Hepatocyte (in vitro differentiated cells): ENCODE measurements at regions not wholly inside any gene's neighbourhood (a gene's known extent, or its start where the extent isn't known, plus 50 kb on each side); places are given as distances from the start of the nearest gene placed in this dataset.
A peak's percentile ranks its signal among the peaks of the same experiment; 100 is the strongest.

Source experiments
- DNase-seq: peaks from one replicate; pipeline ENCODE4 v3.0.0-alpha.2; 2016; ENCODE audit warnings: low spot score
- H2AFZ ChIP-seq: fragments of 200-600 bp; sonication (generic); 2 replicates; pipeline ENCODE4 v1.6.0; 2016; ENCODE audit warnings: antibody characterized with exemption, mild to moderate bottlenecking
- H3K27ac ChIP-seq: fragments of 200-600 bp; sonication (generic); 2 replicates; pipeline ENCODE4 v1.5.1; 2016; ENCODE audit warnings: mild to moderate bottlenecking
- H3K27me3 ChIP-seq: fragments of 200-600 bp; sonication (generic); 2 replicates; pipeline ENCODE4 v1.6.1; 2016
- H3K36me3 ChIP-seq: fragments of 200-600 bp; sonication (generic); replicated peaks from 2 replicates; pipeline ENCODE4 v1.5.1; 2016; ENCODE audit warnings: low read depth; ENCODE audit not compliant: insufficient read depth
- H3K4me1 ChIP-seq: fragments of 200-600 bp; sonication (generic); 2 replicates; pipeline ENCODE4 v1.5.1; 2016; ENCODE audit warnings: mild to moderate bottlenecking, moderate library complexity; ENCODE audit not compliant: insufficient read depth
- H3K4me2 ChIP-seq: fragments of 200-600 bp; sonication (generic); 2 replicates; pipeline ENCODE4 v1.6.0; 2016
- H3K4me3 ChIP-seq: fragments of 200-600 bp; sonication (generic); 2 replicates; pipeline ENCODE4 v1.5.1; 2016; ENCODE audit warnings: mild to moderate bottlenecking
- H3K79me2 ChIP-seq: fragments of 200-600 bp; sonication (generic); 2 replicates; pipeline ENCODE4 v1.6.0; 2017; ENCODE audit warnings: mild to moderate bottlenecking
- H3K9me2 ChIP-seq: fragments of 200-600 bp; sonication (generic); replicated peaks from 2 replicates; pipeline ENCODE4 v1.6.0; 2017; ENCODE audit warnings: mild to moderate bottlenecking; ENCODE audit not compliant: insufficient read depth
- H3K9me3 ChIP-seq: fragments of 200-600 bp; sonication (generic); 2 replicates; pipeline ENCODE4 v1.5.1; 2016; ENCODE audit warnings: low read depth, mild to moderate bottlenecking
- H4K20me1 ChIP-seq: fragments of 200-600 bp; sonication (generic); 2 replicates; pipeline ENCODE4 v1.6.0; 2016; ENCODE audit warnings: mild to moderate bottlenecking; ENCODE audit not compliant: insufficient read depth, poor library complexity, severe bottlenecking
- EZH2 ChIP-seq: fragments of 200-600 bp; sonication (generic); IDR thresholded peaks from 2 replicates; pipeline ENCODE4 v1.6.1; 2016; ENCODE audit warnings: antibody characterized with exemption, mild to moderate bottlenecking, borderline replicate concordance
- EZH2phosphoT487 ChIP-seq: fragments of 200-600 bp; sonication (generic); IDR thresholded peaks from one replicate; pipeline ENCODE4 v1.6.1; 2018; ENCODE audit warnings: antibody characterized with exemption, mild to moderate bottlenecking, low read depth, moderate library complexity; ENCODE audit not compliant: unreplicated experiment, severe bottlenecking
- WGBS: methylation state at CpG from one replicate; pipeline ENCODE4 v1.1.6; 2016; ENCODE audit warnings: low lambda C conversion rate; ENCODE audit errors: missing lambda C conversion rate; 5-methylcytosine and 5-hydroxymethylcytosine counted together
- TF ChIP-seq, protein P1 (sequence below): fragments of 200-600 bp; sonication (generic); IDR thresholded peaks from 2 replicates; pipeline ENCODE4 v1.5.1; 2016; ENCODE audit warnings: antibody characterized with exemption, mild to moderate bottlenecking; ENCODE audit not compliant: poor library complexity

DNA sequence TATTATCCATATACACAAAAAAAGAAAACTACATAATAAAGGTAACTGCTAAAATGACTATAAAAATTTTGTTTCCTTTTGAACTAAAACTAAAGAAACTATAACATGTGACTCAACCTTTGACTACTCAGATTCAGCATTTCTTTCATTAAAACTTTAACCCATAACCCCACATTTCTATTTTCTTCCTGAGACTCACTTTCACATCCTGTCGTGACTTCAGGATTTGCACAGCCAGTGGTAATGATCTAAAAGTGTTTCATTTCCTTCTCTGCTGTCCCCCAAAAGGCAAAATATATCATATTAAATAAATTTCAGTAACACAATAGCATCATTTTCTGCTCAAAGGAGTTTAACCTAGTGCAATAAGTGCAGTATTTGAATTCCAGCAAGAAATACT is 1022.4 kb upstream of the DIAPH2 start:
- H3K27ac ChIP-seq = no peak overlapping the region
- no peak for TF ChIP-seq EZH2phosphoT487
- TF ChIP-seq, protein P1, sequence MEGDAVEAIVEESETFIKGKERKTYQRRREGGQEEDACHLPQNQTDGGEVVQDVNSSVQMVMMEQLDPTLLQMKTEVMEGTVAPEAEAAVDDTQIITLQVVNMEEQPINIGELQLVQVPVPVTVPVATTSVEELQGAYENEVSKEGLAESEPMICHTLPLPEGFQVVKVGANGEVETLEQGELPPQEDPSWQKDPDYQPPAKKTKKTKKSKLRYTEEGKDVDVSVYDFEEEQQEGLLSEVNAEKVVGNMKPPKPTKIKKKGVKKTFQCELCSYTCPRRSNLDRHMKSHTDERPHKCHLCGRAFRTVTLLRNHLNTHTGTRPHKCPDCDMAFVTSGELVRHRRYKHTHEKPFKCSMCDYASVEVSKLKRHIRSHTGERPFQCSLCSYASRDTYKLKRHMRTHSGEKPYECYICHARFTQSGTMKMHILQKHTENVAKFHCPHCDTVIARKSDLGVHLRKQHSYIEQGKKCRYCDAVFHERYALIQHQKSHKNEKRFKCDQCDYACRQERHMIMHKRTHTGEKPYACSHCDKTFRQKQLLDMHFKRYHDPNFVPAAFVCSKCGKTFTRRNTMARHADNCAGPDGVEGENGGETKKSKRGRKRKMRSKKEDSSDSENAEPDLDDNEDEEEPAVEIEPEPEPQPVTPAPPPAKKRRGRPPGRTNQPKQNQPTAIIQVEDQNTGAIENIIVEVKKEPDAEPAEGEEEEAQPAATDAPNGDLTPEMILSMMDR = no peak
- TF ChIP-seq EZH2 = no peak
- H2AFZ ChIP-seq = no peak overlapping the region
- no peak overlapping the region for H3K4me3 ChIP-seq
- H3K79me2 ChIP-seq = no peaks in the 10 kb centered on the region
- H3K36me3 ChIP-seq = no peaks in the 10 kb centered on the region
- no peaks in the 10 kb centered on the region for H4K20me1 ChIP-seq
- H3K27me3 ChIP-seq = no peaks in the 10 kb centered on the region
- DNase-seq = no peak
- WGBS = 56% methylated on average over 1 of the region's 1 CpG
- H3K9me2 ChIP-seq = no peaks in the 10 kb centered on the region
- H3K9me3 ChIP-seq = no peaks in the 10 kb centered on the region
- H3K4me2 ChIP-seq = no peak overlapping the region
- no peaks in the 10 kb centered on the region for H3K4me1 ChIP-seq

DNA sequence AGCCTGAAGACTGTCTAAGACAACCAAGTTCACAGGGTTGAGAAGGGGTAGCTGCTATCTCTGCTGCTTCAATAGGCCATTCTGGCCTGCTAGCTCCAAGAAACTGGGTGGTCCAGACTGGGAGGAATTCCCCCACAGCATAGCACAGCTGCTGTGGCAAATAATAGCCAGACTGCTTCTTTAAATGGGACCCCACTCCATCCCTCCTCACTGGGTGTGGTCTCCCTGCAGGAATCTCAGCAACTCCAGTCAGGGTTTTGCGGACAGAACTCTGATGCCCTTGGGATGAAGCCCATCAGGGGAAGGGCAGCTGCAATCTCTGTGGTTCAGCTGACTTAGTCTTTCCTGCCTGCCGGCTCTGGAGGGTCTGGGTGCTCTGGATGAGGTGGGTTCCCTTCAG is 1018.6 kb upstream of the DIAPH2 start:
- Histone ChIP-seq H3K4me2 (no peak overlapping the region), H3K27ac (no peak overlapping the region), H3K9me3 (peaks cover 2% of the 10 kb centered on the region), H3K4me1 (no peaks in the 10 kb centered on the region), H3K36me3 (no peaks in the 10 kb centered on the region), H3K9me2 (no peaks in the 10 kb centered on the region), H3K27me3 (no peaks in the 10 kb centered on the region), H3K79me2 (no peaks in the 10 kb centered on the region), H2AFZ (no peak overlapping the region), H4K20me1 (no peaks in the 10 kb centered on the region), H3K4me3 (no peak overlapping the region)
- no peak for DNase-seq
- no peak for TF ChIP-seq EZH2
- TF ChIP-seq, protein P1 = no peak
- no peak for TF ChIP-seq EZH2phosphoT487
- 97% methylated on average over 2 of the region's 2 CpGs for WGBS

DNA sequence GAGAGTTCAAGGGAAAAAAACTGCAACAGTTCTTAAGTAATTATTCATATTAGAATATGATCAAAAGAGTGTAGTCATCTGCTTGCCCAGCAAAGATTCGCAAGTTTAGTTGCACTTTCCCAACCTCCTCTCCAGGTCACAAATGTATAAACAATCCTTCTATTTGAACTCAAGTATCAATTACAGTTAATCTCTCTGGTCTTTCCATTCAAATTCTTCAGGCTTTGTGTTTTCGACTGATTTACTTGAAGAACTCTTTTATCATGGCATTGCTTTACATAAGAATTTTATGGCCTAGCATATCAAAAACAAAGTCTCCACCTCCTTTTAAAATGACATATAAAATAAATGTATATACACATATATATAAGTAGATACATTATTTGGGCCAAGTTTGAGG is 1009.6 kb upstream of the DIAPH2 start:
- Histone ChIP-seq H3K4me1 (no peaks in the 10 kb centered on the region), H3K79me2 (no peaks in the 10 kb centered on the region), H3K9me2 (no peaks in the 10 kb centered on the region), H3K27ac (peak overlapping the region; percentile 0), H3K4me2 (no peak overlapping the region), H3K9me3 (no peaks in the 10 kb centered on the region), H3K4me3 (no peak overlapping the region), H4K20me1 (no peaks in the 10 kb centered on the region), H2AFZ (no peak overlapping the region), H3K36me3 (no peaks in the 10 kb centered on the region), H3K27me3 (no peaks in the 10 kb centered on the region)
- 66% methylated on average over 2 of the region's 2 CpGs for WGBS
- TF ChIP-seq EZH2 (no peak), EZH2phosphoT487 (no peak)
- TF ChIP-seq, protein P1 = no peak
- no peak for DNase-seq

DNA sequence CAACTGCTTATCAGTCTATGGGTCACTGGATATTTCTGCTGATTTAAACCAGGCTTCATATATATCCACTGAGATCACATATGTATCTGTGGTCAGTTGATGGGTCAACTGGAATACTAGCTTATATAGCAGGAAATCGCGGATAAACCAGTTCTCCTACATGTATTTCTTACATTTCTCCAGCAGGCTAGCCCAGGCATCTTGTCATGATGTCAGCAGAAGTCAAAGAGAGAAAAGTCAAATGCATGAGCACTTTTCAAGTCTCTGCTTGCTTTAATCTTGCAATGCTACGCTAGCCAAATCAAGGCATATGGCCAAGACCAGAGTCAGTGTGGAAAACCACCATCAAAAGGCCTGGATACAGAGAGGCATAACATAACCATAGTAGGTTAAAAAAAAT is 1008.8 kb upstream of the DIAPH2 start:
- no peaks in the 10 kb centered on the region for H3K79me2 ChIP-seq
- no peak overlapping the region for H3K4me2 ChIP-seq
- H3K9me3 ChIP-seq = no peaks in the 10 kb centered on the region
- H3K9me2 ChIP-seq = no peaks in the 10 kb centered on the region
- H3K4me1 ChIP-seq = no peaks in the 10 kb centered on the region
- H3K27me3 ChIP-seq = no peaks in the 10 kb centered on the region
- H2AFZ ChIP-seq = no peak overlapping the region
- no peak for DNase-seq
- no peak overlapping the region for H3K4me3 ChIP-seq
- no peak overlapping the region for H3K27ac ChIP-seq
- WGBS = 66% methylated on average over 3 of the region's 3 CpGs
- TF ChIP-seq EZH2 (no peak), EZH2phosphoT487 (no peak)
- TF ChIP-seq, protein P1 = no peak
- no peaks in the 10 kb centered on the region for H3K36me3 ChIP-seq
- H4K20me1 ChIP-seq = no peaks in the 10 kb centered on the region
